PFSK-1 (cell line): ENCODE measurements at regions not wholly inside any gene's neighbourhood (a gene's known extent, or its start where the extent isn't known, plus 50 kb on each side); places are given as distances from the start of the nearest gene placed in this dataset.

Experiments
- POLR2AphosphoS5 ChIP-seq: IDR thresholded peaks from 2 replicates; pipeline ENCODE4 v1.6.1; 2012; ENCODE audit warnings: low read depth, mild to moderate bottlenecking, control low read depth, low read length, moderate library complexity
- REST ChIP-seq, 2 experiments: IDR thresholded peaks; 2 replicates each; pipeline versions ENCODE4 v1.6.1 to v1.8.0; 2011 to 2012; ENCODE audit warnings: low read depth in 2 of 2, low read length in 2 of 2, control low read depth in 1 of 2, inconsistent platforms in 1 of 2, mild to moderate bottlenecking in 1 of 2, moderate library complexity in 1 of 2; ENCODE audit not compliant: insufficient read depth in 1 of 2
- TAF1 ChIP-seq: IDR thresholded peaks from 2 replicates; pipeline ENCODE4 v1.6.1; 2012; ENCODE audit warnings: low read length, control low read depth, borderline replicate concordance; ENCODE audit not compliant: insufficient read depth

GRCh38 chr21:18677632-18678031, 274.0 kb upstream of the TMPRSS15 start:
- TF ChIP-seq POLR2AphosphoS5 (no peak), REST (IDR thresholded peaks at IDR 0.05; ENCODE audit: insufficient read depth in 1 of 2, low read depth in 2 of 2, low read length in 2 of 2) (no peak), TAF1 (no peak)
